ENCODE measurements at regions not wholly inside any gene's neighbourhood (a gene's known extent, or its start where the extent isn't known, plus 50 kb on each side); places are given as distances from the start of the nearest gene placed in this dataset.

DNA sequence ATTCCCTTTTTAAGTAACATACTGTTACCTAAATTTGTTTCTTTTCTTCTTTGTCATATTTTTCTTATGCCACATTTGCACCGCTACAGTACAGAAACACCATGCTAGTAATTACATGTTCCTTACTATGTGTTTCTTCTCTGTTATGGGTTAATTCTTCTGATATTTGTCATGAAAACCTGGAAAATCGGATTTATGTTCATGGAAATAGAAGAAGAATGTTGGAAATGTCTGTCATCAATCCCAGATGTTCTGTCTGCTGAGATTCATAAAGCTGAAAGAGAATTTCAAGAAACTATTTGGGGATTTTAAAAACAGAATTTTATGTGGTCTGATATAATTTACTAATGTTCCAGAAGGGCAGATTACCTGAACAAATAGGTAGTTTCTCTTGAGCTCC is 305.2 kb upstream of the NREP start:
- TF ChIP-seq, protein P1, sequence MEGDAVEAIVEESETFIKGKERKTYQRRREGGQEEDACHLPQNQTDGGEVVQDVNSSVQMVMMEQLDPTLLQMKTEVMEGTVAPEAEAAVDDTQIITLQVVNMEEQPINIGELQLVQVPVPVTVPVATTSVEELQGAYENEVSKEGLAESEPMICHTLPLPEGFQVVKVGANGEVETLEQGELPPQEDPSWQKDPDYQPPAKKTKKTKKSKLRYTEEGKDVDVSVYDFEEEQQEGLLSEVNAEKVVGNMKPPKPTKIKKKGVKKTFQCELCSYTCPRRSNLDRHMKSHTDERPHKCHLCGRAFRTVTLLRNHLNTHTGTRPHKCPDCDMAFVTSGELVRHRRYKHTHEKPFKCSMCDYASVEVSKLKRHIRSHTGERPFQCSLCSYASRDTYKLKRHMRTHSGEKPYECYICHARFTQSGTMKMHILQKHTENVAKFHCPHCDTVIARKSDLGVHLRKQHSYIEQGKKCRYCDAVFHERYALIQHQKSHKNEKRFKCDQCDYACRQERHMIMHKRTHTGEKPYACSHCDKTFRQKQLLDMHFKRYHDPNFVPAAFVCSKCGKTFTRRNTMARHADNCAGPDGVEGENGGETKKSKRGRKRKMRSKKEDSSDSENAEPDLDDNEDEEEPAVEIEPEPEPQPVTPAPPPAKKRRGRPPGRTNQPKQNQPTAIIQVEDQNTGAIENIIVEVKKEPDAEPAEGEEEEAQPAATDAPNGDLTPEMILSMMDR (IDR thresholded peaks at IDR 0.05), result no peak
- TF ChIP-seq POLR2AphosphoS5 (IDR thresholded peaks at IDR 0.05), result no peak
- no peak for TF ChIP-seq POLR2A (IDR thresholded peaks at IDR 0.05)
